MCF 10A (cell line): ENCODE measurements at regions not wholly inside any gene's neighbourhood (a gene's known extent, or its start where the extent isn't known, plus 50 kb on each side); places are given as distances from the start of the nearest gene placed in this dataset.

Experiments used
- BruUV-seq: library from RNA; stranded (reverse); fragments of 400-500 nt; replicated peaks from 2 replicates; lab custom pipeline; 2021; lab: Mats Ljungman, UMichigan
- CTCF ChIA-PET: fragments of 300-600 bp; sonication (Branson Sonifier 250); formaldehyde crosslinking; extraction: SDS; loops from one replicate; lab custom pipeline; 2021; ENCODE audit warnings: antibody characterized with exemption, inconsistent platforms; lab: Yijun Ruan, JAX
- POLR2A ChIA-PET: fragments of 300-600, 350-650 bp; sonication (Branson Sonifier 250); formaldehyde crosslinking; extraction: SDS; loops from one replicate; lab custom pipeline; 2020; ENCODE audit warnings: antibody characterized with exemption, inconsistent platforms; lab: Yijun Ruan, JAX
- DNase-seq: peaks from one replicate; pipeline ENCODE4 v3.0.0-alpha.2; 2018; ENCODE audit not compliant: unreplicated experiment
- H3K27ac Mint-ChIP-seq: one replicate; pipeline ENCODE4 v1.8.0; 2022; ENCODE audit warnings: mild to moderate bottlenecking, low read depth, mixed read lengths; ENCODE audit not compliant: unreplicated experiment
- H3K27me3 Mint-ChIP-seq: one replicate; pipeline ENCODE4 v1.8.0; 2022; ENCODE audit warnings: mixed read lengths; ENCODE audit not compliant: insufficient read depth, unreplicated experiment
- H3K36me3 Mint-ChIP-seq: one replicate; pipeline ENCODE4 v1.8.0; 2022; ENCODE audit warnings: mild to moderate bottlenecking, moderate library complexity, mixed read lengths; ENCODE audit not compliant: insufficient read depth, unreplicated experiment
- H3K4me1 Mint-ChIP-seq: one replicate; pipeline ENCODE4 v1.8.0; 2022; ENCODE audit warnings: mixed read lengths; ENCODE audit not compliant: insufficient read depth, unreplicated experiment
- H3K4me3 Mint-ChIP-seq: one replicate; pipeline ENCODE4 v1.8.0; 2022; ENCODE audit warnings: mild to moderate bottlenecking, moderate library complexity, mixed read lengths; ENCODE audit not compliant: unreplicated experiment
- H3K9me3 Mint-ChIP-seq: one replicate; pipeline ENCODE4 v1.8.0; 2022; ENCODE audit warnings: mixed read lengths; ENCODE audit not compliant: unreplicated experiment
- intact Hi-C: fragments of 100-400 bp; cut with micrococcal nuclease; formaldehyde crosslinking; loops from 2 replicates; pipeline ENCODE4 v1.14.1; 2022
- TF ChIP-seq, protein P1 (sequence below): fragments of 200-600 bp; IDR thresholded peaks from one replicate; pipeline ENCODE4 v1.8.0; 2022; ENCODE audit warnings: antibody characterized with exemption, mild to moderate bottlenecking; ENCODE audit not compliant: unreplicated experiment

DNA sequence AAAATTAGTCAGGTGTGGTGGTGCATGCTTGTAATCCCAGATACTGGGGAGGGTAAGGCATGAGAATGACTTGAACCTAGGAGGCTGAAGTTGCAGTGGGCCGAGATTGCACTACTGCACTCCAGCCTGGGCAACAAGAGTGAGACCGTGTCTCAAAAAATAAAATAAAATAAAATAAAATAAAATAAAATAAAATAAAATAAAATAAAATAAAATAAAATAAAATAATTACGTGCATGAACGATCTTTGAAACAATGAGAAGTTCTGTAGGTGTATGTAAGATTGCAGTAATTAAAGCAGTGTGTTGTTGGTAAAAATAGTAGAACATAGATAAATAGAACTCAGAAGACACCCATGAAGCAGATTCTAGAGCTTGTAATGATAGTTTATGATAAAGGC is 348.5 kb downstream of the ANKRD30A start:
- peaks cover 5% of the 10 kb centered on the region for H3K4me1 Mint-ChIP-seq
- CTCF ChIA-PET, result interaction anchor here (0.5 to 0.8 kb wide), 2 partner anchors 12 to 1166 kb away, joined by 4 read pairs; no protein-coding TSS in a partner anchor
- no peak overlapping the region for H3K27ac Mint-ChIP-seq
- POLR2A ChIA-PET, result no interaction called here
- no peak for DNase-seq
- no peak overlapping the region for H3K4me3 Mint-ChIP-seq
- H3K27me3 Mint-ChIP-seq, result no peaks in the 10 kb centered on the region
- H3K9me3 Mint-ChIP-seq, result no peaks in the 10 kb centered on the region
- intact Hi-C loops, result no loop called here
- TF ChIP-seq, protein P1, sequence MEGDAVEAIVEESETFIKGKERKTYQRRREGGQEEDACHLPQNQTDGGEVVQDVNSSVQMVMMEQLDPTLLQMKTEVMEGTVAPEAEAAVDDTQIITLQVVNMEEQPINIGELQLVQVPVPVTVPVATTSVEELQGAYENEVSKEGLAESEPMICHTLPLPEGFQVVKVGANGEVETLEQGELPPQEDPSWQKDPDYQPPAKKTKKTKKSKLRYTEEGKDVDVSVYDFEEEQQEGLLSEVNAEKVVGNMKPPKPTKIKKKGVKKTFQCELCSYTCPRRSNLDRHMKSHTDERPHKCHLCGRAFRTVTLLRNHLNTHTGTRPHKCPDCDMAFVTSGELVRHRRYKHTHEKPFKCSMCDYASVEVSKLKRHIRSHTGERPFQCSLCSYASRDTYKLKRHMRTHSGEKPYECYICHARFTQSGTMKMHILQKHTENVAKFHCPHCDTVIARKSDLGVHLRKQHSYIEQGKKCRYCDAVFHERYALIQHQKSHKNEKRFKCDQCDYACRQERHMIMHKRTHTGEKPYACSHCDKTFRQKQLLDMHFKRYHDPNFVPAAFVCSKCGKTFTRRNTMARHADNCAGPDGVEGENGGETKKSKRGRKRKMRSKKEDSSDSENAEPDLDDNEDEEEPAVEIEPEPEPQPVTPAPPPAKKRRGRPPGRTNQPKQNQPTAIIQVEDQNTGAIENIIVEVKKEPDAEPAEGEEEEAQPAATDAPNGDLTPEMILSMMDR, result no peak
- no TSS peak for BruUV-seq
- no peaks in the 10 kb centered on the region for H3K36me3 Mint-ChIP-seq

- intact Hi-C loops, result no loop called here
- Mint-ChIP-seq H3K27ac (no peak overlapping the region), H3K36me3 (no peaks in the 10 kb centered on the region), H3K9me3 (no peaks in the 10 kb centered on the region), H3K4me1 (no peaks in the 10 kb centered on the region), H3K4me3 (no peak overlapping the region), H3K27me3 (no peaks in the 10 kb centered on the region)
- POLR2A ChIA-PET, result no interaction called here
- CTCF ChIA-PET, result interaction anchor here (0.5 to 0.6 kb wide), 2 partner anchors 20 to 1847 kb away, joined by 3 to 5 read pairs; no protein-coding TSS in a partner anchor
- TF ChIP-seq, protein P1, result no peak
- no peak for DNase-seq
- BruUV-seq, result no TSS peak
Measured at GRCh38 chr10:37467246-37467645, 341.8 kb downstream of the ANKRD30A start.

DNA sequence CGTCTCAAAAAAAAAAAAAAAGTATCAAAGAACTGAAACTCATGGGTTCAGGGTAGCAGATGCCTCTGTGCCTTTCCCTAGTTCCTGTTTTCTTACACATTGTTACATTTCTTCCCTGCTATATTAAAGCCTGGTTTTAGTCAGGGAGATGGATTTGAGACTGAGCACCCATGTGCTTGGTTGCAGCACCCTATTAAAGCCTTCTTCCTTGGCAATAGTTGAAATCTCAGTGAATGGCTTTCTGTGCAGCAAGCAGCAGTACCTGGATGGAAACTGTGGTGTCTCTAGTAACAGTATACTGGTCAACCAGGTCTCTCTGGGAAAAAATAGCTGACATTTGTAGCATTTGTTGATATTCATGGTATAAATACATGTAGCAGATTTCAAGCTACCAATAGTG is 331.1 kb downstream of the ANKRD30A start:
- H3K27me3 Mint-ChIP-seq, result no peaks in the 10 kb centered on the region
- no peaks in the 10 kb centered on the region for H3K36me3 Mint-ChIP-seq
- H3K4me3 Mint-ChIP-seq, result no peak overlapping the region

DNA sequence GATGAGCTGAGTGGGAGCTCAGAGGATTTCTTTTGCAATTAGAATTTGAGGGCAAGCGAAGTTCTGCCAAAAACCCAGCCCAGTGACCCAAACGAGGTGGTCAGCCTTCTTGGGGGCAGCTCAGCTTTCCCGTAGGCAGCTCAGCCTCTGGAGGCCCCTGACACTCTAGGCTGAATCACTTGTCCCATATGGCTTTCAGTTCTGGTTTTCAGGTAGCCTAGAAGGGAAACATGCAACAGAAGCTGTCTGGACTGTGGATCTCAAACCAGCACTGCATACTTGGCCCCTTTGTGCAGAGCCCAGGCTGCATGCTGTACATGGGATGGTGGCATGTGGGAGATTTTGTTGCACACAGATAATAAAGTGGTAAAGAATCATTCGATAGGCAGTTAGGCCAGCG is 322.8 kb downstream of the ANKRD30A start:
- no peak overlapping the region for H3K4me3 Mint-ChIP-seq
- peaks cover 15% of the 10 kb centered on the region for H3K9me3 Mint-ChIP-seq
- intact Hi-C loops, result no loop called here
- no peaks in the 10 kb centered on the region for H3K27me3 Mint-ChIP-seq
- CTCF ChIA-PET, result interaction anchor here (0.6 to 1.7 kb wide), 4 partner anchors 12 to 47 kb away, joined by 3 to 6 read pairs (median 4); no protein-coding TSS in a partner anchor
- no peak overlapping the region for H3K27ac Mint-ChIP-seq
- H3K4me1 Mint-ChIP-seq, result no peaks in the 10 kb centered on the region
- no peaks in the 10 kb centered on the region for H3K36me3 Mint-ChIP-seq
- no peak for DNase-seq
- POLR2A ChIA-PET, result no interaction called here
- TF ChIP-seq, protein P1, result no peak
- BruUV-seq, result no TSS peak

More for the DNA sequence above, 331.1 kb downstream of the ANKRD30A start:
- BruUV-seq, result no TSS peak
- no peaks in the 10 kb centered on the region for H3K4me1 Mint-ChIP-seq
- H3K9me3 Mint-ChIP-seq, result no peaks in the 10 kb centered on the region
- no peak overlapping the region for H3K27ac Mint-ChIP-seq
- ChIA-PET POLR2A (no interaction called here), CTCF (interaction anchor here (0.6 to 1.0 kb wide), 2 partner anchors 24 to 1666 kb away, joined by 3 read pairs; no protein-coding TSS in a partner anchor)
- intact Hi-C loops, result no loop called here
- TF ChIP-seq, protein P1, result no peak
- DNase-seq, result no peak
